Gastroesophageal sphincter (tissue), 4 donors: ENCODE measurements at regions not wholly inside any gene's neighbourhood (a gene's known extent, or its start where the extent isn't known, plus 50 kb on each side); places are given as distances from the start of the nearest gene placed in this dataset.

ENCODE experiments used
- ATAC-seq: fragments of 150-250 bp; one replicate; pipeline ENCODE4 v1.9.1; 2016; ENCODE audit warnings: mild to moderate bottlenecking, moderate library complexity
- H3K27ac ChIP-seq, 4 donors: fragments of 200-600 bp; sonication (generic) in 3 of 4; 1 replicate in 3 of 4; 2 replicates in 1 of 4; pipeline ENCODE4 v1.5.1; 2016 to 2019
- H3K27me3 ChIP-seq: fragments of 200-600 bp; sonication (generic); one replicate; pipeline ENCODE4 v1.5.1; 2019
- H3K36me3 ChIP-seq, 2 donors: fragments of 200-600 bp; sonication (generic); one replicate each; pipeline ENCODE4 v1.5.1; 2019; ENCODE audit warnings: control low read depth in 1 of 2
- H3K4me1 ChIP-seq, 3 donors: fragments of 200-600 bp; sonication (generic); 1 replicate in 2 of 3; 2 replicates in 1 of 3; pipeline ENCODE4 v1.5.1; 2016 to 2019; ENCODE audit warnings: control low read depth in 2 of 3
- H3K4me3 ChIP-seq, 2 donors: fragments of 200-600 bp; sonication (generic); one replicate each; pipeline ENCODE4 v1.5.1; 2019; ENCODE audit warnings: mild to moderate bottlenecking in 1 of 2, moderate library complexity in 1 of 2
- H3K9me3 ChIP-seq, 3 donors: fragments of 200-600 bp; sonication (generic); one replicate each; pipeline ENCODE4 v1.5.1; 2017 to 2019; ENCODE audit warnings: control low read depth in 2 of 3
- EP300 ChIP-seq: sonication (generic); formaldehyde crosslinking; IDR thresholded peaks from one replicate; pipeline ENCODE4 v1.6.1; 2017; ENCODE audit warnings: antibody characterized with exemption, mild to moderate bottlenecking
- POLR2A ChIP-seq, 2 donors: fragments of 450-650 bp; IDR thresholded peaks; one replicate each; pipeline ENCODE4 v1.6.1; 2017; ENCODE audit warnings: antibody characterized with exemption in 2 of 2, mild to moderate bottlenecking in 2 of 2, moderate library complexity in 1 of 2
- POLR2AphosphoS5 ChIP-seq: sonication (generic); formaldehyde crosslinking; IDR thresholded peaks from one replicate; pipeline ENCODE4 v1.6.1; 2017; ENCODE audit warnings: antibody characterized with exemption
- WGBS, 2 donors: methylation state at CpG; one replicate each; pipeline ENCODE4 v1.1.5; 2018; ENCODE audit warnings: low coverage in 1 of 2; 5-methylcytosine and 5-hydroxymethylcytosine counted together
- TF ChIP-seq, protein P1 (sequence below), 4 experiments: fragments of 200-600 bp in 2 of 4; fragments of 450-650 bp in 2 of 4; sonication (generic) in 1 of 4; IDR thresholded peaks; one replicate each; pipeline ENCODE4 v1.5.1; 2017 to 2019; ENCODE audit warnings: antibody characterized with exemption in 4 of 4, mild to moderate bottlenecking in 2 of 4, moderate library complexity in 2 of 4

- WGBS, 2 donors, result 73% methylated on average over 4 of the region's 4 CpGs; no CpG with 5 or more reads in 1 of the 2 donors
- H3K27me3 ChIP-seq, result no peaks in the 10 kb centered on the region
- H3K27ac ChIP-seq, result no peak overlapping the region
- H3K4me1 ChIP-seq, result no peaks in the 10 kb centered on the region
- no peak overlapping the region for H3K4me3 ChIP-seq
- H3K36me3 ChIP-seq, result no peaks in the 10 kb centered on the region
- TF ChIP-seq POLR2AphosphoS5 (no peak), EP300 (no peak)
- TF ChIP-seq, protein P1, sequence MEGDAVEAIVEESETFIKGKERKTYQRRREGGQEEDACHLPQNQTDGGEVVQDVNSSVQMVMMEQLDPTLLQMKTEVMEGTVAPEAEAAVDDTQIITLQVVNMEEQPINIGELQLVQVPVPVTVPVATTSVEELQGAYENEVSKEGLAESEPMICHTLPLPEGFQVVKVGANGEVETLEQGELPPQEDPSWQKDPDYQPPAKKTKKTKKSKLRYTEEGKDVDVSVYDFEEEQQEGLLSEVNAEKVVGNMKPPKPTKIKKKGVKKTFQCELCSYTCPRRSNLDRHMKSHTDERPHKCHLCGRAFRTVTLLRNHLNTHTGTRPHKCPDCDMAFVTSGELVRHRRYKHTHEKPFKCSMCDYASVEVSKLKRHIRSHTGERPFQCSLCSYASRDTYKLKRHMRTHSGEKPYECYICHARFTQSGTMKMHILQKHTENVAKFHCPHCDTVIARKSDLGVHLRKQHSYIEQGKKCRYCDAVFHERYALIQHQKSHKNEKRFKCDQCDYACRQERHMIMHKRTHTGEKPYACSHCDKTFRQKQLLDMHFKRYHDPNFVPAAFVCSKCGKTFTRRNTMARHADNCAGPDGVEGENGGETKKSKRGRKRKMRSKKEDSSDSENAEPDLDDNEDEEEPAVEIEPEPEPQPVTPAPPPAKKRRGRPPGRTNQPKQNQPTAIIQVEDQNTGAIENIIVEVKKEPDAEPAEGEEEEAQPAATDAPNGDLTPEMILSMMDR (IDR thresholded peaks at IDR 0.05), result no peak
- H3K9me3 ChIP-seq, result no peaks in the 10 kb centered on the region
- ATAC-seq, result no peak
These were observed 209.3 kb upstream of the PRNP start for GRCh38 chr20:4476903-4477500.

- 44 to 83% methylated on average over 1 to 2 of the region's 2 CpGs for WGBS, 2 donors
- H3K27ac ChIP-seq, result no peak overlapping the region
- no peaks in the 10 kb centered on the region for H3K27me3 ChIP-seq
- ATAC-seq, result no peak
- H3K36me3 ChIP-seq, result no peaks in the 10 kb centered on the region
- no peak overlapping the region for H3K4me3 ChIP-seq
- peaks cover 0 to 8% (median 0%) of the 10 kb centered on the region in 3 donors for H3K4me1 ChIP-seq
- no peaks in the 10 kb centered on the region for H3K9me3 ChIP-seq
- TF ChIP-seq, protein P1 (IDR thresholded peaks at IDR 0.05), result no peak
- TF ChIP-seq POLR2AphosphoS5 (no peak), POLR2A (IDR thresholded peaks at IDR 0.05) (no peak), EP300 (no peak)
These were observed 213.3 kb upstream of the PRNP start for GRCh38 chr20:4472906-4473305.

DNA sequence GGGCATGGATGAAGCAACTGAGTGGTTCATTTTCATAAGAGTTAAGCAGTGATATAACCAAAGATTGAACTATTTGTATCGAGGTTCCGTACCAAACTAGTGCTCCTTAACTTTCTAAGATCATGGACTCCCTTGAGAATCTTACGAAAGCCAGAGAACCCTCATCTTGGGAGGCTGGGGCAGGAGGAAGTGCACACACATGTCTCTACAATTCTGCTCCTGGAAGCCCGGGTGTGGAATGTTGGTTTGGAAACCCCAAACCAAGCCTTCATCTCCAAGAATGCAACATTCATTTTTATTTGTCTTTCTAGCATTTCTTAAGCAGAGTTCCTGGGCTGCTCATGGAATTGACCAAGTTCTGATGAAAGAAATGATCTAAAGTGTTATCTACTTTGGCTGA lies 215.0 kb upstream of the PRNP start:
- no peak overlapping the region for H3K4me3 ChIP-seq
- no peak for ATAC-seq
- H3K36me3 ChIP-seq, result no peaks in the 10 kb centered on the region
- no peak overlapping the region for H3K27ac ChIP-seq
- WGBS, 2 donors, result 70 to 88% methylated on average over 3 to 4 of the region's 4 CpGs
- peaks cover 0 to 11% (median 0%) of the 10 kb centered on the region in 3 donors for H3K4me1 ChIP-seq
- H3K27me3 ChIP-seq, result no peaks in the 10 kb centered on the region
- TF ChIP-seq POLR2A (IDR thresholded peaks at IDR 0.05) (no peak), EP300 (no peak), POLR2AphosphoS5 (no peak)
- TF ChIP-seq, protein P1 (IDR thresholded peaks at IDR 0.05), result no peak
- no peaks in the 10 kb centered on the region for H3K9me3 ChIP-seq

DNA sequence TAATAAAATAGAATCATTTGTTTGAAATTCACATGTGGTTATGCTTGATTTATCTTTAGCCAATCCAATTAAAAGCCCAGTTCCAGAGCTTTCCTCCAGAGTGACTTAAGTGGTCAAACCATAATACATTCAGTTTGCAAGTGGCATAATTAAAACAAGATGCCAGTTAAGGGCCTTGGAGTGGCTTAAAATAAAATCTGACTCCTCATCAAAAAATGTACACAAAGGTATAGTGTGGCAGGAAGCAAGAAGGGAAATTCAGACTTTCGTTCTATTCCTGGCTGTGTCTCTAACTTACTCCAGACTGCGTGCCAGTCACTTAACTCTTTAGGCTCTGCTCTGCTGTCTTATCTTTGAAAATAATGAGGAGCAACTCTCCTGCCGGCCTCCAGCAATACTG lies 215.9 kb upstream of the PRNP start:
- Histone ChIP-seq H3K27ac (peak overlapping the region in 1 of 4 donors; percentile 9), H3K36me3 (no peaks in the 10 kb centered on the region), H3K27me3 (no peaks in the 10 kb centered on the region), H3K4me3 (no peak overlapping the region), H3K9me3 (no peaks in the 10 kb centered on the region), H3K4me1 (peaks cover 0 to 15% (median 0%) of the 10 kb centered on the region in 3 donors)
- WGBS, 2 donors, result 9 to 19% methylated on average over 3 of the region's 3 CpGs
- peak; percentile 22 for TF ChIP-seq POLR2AphosphoS5
- no peak for TF ChIP-seq EP300
- ATAC-seq, result no peak

DNA sequence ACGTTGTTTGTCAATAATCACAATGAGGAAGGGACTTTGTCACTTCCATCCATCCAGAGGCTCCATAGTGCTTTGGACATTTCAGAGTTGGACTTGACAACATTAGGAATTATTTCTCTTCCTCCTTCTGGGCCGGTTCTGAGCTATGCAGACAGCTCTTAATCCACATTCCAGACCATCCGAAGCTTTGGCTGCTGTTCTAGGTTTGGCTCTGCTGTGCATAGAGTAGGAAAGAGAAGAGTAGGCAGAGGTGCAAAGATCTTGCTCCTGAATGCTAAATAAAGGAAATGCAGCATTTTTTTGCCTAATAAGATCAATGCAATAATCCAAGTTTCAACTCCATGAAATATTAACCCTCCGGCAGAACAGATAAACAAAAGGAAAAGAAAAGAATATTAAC lies 216.3 kb upstream of the PRNP start:
- no peak overlapping the region for H3K27ac ChIP-seq
- H3K9me3 ChIP-seq, result no peaks in the 10 kb centered on the region
- H3K27me3 ChIP-seq, result no peaks in the 10 kb centered on the region
- TF ChIP-seq POLR2AphosphoS5, result no peak
- TF ChIP-seq POLR2A (IDR thresholded peaks at IDR 0.05), result no peak
- no peak for TF ChIP-seq EP300
- TF ChIP-seq, protein P1 (IDR thresholded peaks at IDR 0.05), result no peak
- ATAC-seq, result no peak
- 48 to 49% methylated on average over 2 of the region's 4 CpGs for WGBS, 2 donors
- peaks cover 0 to 15% (median 0%) of the 10 kb centered on the region in 3 donors for H3K4me1 ChIP-seq
- no peak overlapping the region for H3K4me3 ChIP-seq
- no peaks in the 10 kb centered on the region for H3K36me3 ChIP-seq
